ENCODE measurements at regions not wholly inside any gene's neighbourhood (a gene's known extent, or its start where the extent isn't known, plus 50 kb on each side); places are given as distances from the start of the nearest gene placed in this dataset.

DNA sequence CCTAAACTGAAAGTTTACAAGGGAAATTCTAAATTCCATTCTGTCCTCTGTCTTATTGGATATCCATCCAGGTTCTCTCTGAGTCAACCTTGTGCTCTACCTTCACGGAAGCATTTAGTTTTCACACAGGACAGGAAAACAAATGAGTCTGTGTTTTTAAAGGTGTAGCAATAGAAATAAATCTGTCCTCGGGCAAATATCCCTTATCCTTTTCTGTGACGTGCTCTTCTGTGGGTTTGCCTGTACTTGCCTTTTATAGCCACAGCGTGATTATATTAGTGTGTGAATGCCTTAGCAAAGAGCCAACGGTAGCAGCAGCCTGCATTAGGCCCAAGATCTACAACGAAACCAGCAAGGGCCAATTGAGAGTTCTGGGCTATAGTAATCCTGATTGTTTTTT lies 127.2 kb upstream of the PLSCR5 start:
- ATAC-seq (no peak), DNase-seq (no peak)
- H3K4me3 ChIP-seq = no peak overlapping the region
- intact Hi-C loops (cut with DNase I) = no loop called here
- no peak overlapping the region for H3K27ac ChIP-seq
- H3K4me1 ChIP-seq = no peaks in the 10 kb centered on the region
- H3K9me3 ChIP-seq = no peaks in the 10 kb centered on the region
- no peaks in the 10 kb centered on the region for H3K36me3 ChIP-seq
- TF ChIP-seq, protein P1, sequence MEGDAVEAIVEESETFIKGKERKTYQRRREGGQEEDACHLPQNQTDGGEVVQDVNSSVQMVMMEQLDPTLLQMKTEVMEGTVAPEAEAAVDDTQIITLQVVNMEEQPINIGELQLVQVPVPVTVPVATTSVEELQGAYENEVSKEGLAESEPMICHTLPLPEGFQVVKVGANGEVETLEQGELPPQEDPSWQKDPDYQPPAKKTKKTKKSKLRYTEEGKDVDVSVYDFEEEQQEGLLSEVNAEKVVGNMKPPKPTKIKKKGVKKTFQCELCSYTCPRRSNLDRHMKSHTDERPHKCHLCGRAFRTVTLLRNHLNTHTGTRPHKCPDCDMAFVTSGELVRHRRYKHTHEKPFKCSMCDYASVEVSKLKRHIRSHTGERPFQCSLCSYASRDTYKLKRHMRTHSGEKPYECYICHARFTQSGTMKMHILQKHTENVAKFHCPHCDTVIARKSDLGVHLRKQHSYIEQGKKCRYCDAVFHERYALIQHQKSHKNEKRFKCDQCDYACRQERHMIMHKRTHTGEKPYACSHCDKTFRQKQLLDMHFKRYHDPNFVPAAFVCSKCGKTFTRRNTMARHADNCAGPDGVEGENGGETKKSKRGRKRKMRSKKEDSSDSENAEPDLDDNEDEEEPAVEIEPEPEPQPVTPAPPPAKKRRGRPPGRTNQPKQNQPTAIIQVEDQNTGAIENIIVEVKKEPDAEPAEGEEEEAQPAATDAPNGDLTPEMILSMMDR (IDR thresholded peaks at IDR 0.05) = no peak
- H3K27me3 ChIP-seq (ENCODE audit: low read depth) = no peaks in the 10 kb centered on the region

DNA sequence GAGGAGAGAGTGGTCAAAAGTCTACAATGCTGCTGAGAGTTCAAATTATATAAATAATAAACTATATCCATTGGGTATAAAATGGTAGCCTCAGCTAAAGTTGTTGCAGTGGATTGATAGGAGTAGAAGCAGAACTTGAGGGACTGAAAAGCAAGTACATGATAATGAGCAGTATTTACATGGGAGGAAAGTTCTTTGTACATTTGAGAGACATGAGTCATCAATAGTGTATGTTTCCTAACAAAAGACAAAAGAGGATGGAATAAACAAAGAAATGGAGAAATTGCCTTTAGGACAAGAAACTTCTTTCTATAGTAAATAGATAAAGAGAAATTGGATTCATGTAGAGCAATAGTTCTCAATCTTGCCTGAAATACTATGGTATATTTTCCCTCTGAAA lies 110.0 kb upstream of the PLSCR5 start:
- Histone ChIP-seq H3K27ac (no peak overlapping the region), H3K4me1 (no peaks in the 10 kb centered on the region), H3K36me3 (no peaks in the 10 kb centered on the region), H3K27me3 (ENCODE audit: low read depth) (no peaks in the 10 kb centered on the region), H3K4me3 (no peak overlapping the region), H3K9me3 (no peaks in the 10 kb centered on the region)
- TF ChIP-seq, protein P1 (IDR thresholded peaks at IDR 0.05) = no peak
- ATAC-seq = no peak
- no peak for DNase-seq
- intact Hi-C loops (cut with DNase I) = no loop called here

DNA sequence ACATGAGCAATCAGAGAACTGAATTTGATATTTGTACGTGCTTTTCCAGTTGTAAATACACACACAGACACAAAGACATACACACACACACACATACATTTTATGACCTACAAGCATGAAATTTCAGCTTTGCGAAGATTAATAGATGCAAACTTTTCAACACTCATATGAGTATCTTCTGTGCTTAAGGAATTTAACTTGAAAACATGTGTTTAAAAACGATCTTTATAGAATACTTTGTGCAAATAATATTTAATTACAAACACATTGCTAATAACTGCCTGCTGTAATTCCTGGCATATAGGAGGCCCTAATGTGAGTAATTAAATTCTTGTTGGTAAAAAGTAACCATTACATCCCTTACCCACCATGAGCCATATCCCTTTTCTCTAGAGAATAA lies 107.7 kb upstream of the PLSCR5 start:
- no peaks in the 10 kb centered on the region for H3K9me3 ChIP-seq
- H3K27ac ChIP-seq = no peak overlapping the region
- ATAC-seq = no peak
- H3K4me3 ChIP-seq = no peak overlapping the region
- intact Hi-C loops (cut with DNase I) = no loop called here
- DNase-seq = no peak
- no peaks in the 10 kb centered on the region for H3K27me3 ChIP-seq (ENCODE audit: low read depth)
- H3K36me3 ChIP-seq = no peaks in the 10 kb centered on the region
- TF ChIP-seq, protein P1 (IDR thresholded peaks at IDR 0.05) = no peak
- no peaks in the 10 kb centered on the region for H3K4me1 ChIP-seq

DNA sequence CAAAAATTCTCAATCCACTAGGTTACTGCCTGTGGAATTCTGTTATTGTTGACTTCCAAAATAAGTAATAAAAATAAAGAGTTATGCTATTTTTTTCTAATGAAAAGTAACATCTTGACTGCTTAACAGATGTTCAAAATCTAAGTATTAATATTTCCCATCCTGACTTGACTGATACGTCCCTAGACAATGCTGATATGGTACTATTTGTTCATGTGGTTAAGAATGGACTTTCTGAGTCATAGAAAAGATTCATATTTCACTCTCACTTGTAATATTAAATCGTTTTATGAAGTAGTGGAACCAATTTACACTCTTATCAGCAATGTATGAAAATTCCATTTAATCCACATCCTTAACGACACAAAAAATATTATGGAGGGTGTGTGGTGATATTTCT lies 104.8 kb upstream of the PLSCR5 start:
- intact Hi-C loops (cut with DNase I) = no loop called here
- TF ChIP-seq, protein P1 (IDR thresholded peaks at IDR 0.05) = no peak
- H3K4me1 ChIP-seq = no peaks in the 10 kb centered on the region
- H3K27ac ChIP-seq = no peak overlapping the region
- no peaks in the 10 kb centered on the region for H3K27me3 ChIP-seq (ENCODE audit: low read depth)
- ATAC-seq (no peak), DNase-seq (no peak)
- H3K36me3 ChIP-seq = no peaks in the 10 kb centered on the region
- H3K4me3 ChIP-seq = no peak overlapping the region
- H3K9me3 ChIP-seq = no peaks in the 10 kb centered on the region

DNA sequence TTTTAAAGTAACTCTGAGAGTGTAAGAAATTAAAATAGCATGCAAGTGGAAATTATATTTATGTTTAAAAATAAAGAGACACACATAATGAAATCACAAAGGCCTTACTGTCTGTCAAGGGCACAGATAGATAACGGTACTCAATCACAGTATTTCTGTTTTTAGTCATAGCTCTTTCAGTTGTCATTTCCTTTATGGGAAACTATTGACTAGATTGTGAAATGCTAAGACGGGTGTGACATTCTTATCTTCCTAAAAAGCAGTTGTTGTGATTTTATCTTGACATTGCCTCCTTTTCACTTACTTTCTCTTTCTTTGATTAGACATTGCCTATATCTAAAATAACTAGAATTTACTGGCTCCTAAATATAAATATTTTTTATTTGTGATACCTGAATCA lies 100.1 kb upstream of the PLSCR5 start:
- Histone ChIP-seq H3K27me3 (ENCODE audit: low read depth) (no peaks in the 10 kb centered on the region), H3K9me3 (no peaks in the 10 kb centered on the region), H3K4me1 (no peaks in the 10 kb centered on the region), H3K4me3 (no peak overlapping the region), H3K27ac (no peak overlapping the region), H3K36me3 (no peaks in the 10 kb centered on the region)
- TF ChIP-seq, protein P1 (IDR thresholded peaks at IDR 0.05) = no peak
- DNase-seq (no peak), ATAC-seq (no peak)
- intact Hi-C loops (cut with DNase I) = no loop called here

DNA sequence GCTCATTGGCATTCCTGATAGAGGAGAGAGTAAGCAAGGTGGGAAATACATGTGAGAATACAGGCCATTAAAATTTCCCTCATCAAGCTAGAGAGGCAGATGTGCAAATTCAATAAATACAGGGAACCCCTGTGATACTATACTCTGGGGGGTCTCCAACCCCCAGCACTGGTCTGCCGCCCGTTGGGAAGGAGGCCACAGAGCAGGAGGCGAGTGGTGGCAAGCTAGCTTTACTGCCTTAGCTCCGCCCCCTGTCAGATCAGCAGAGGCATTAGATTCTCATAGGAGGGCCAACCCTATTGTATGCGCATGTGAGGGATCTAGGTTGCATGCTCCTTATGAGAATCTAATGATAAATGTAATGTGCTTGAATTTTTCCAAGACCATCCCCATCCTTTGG lies 97.1 kb upstream of the PLSCR5 start:
- TF ChIP-seq, protein P1 (IDR thresholded peaks at IDR 0.05) = no peak
- Histone ChIP-seq H3K9me3 (no peaks in the 10 kb centered on the region), H3K4me3 (no peak overlapping the region), H3K4me1 (no peaks in the 10 kb centered on the region), H3K36me3 (no peaks in the 10 kb centered on the region), H3K27ac (no peak overlapping the region), H3K27me3 (ENCODE audit: low read depth) (no peaks in the 10 kb centered on the region)
- ATAC-seq (no peak), DNase-seq (no peak)
- intact Hi-C loops (cut with DNase I) = no loop called here

Measured in lower lobe of right lung (tissue), 2 donors.